SK-N-MC (cell line): ENCODE measurements at regions not wholly inside any gene's neighbourhood (a gene's known extent, or its start where the extent isn't known, plus 50 kb on each side); places are given as distances from the start of the nearest gene placed in this dataset.

ENCODE experiments used
- EZH2 ChIP-seq: fragments of 200-600 bp; sonication (generic); IDR thresholded peaks from one replicate; pipeline ENCODE4 v1.6.1; 2017; ENCODE audit warnings: antibody characterized with exemption
- POLR2AphosphoS5 ChIP-seq: IDR thresholded peaks from 2 replicates; pipeline ENCODE4 v1.6.1; 2012; ENCODE audit warnings: mild to moderate bottlenecking, low read depth, low read length, borderline replicate concordance

- TF ChIP-seq EZH2 (no peak), POLR2AphosphoS5 (no peak)
These were observed 548.3 kb upstream of the CDH18 start for GRCh38 chr5:20536341-20536740.
